ENCODE measurements at regions not wholly inside any gene's neighbourhood (a gene's known extent, or its start where the extent isn't known, plus 50 kb on each side); places are given as distances from the start of the nearest gene placed in this dataset.

- TF ChIP-seq USF2 (IDR thresholded peaks at IDR 0.05) (no peak), CTCF (IDR thresholded peaks at IDR 0.05) (no peak), JUN (IDR thresholded peaks at IDR 0.05) (no peak), NFE2L2 (conservative IDR thresholded peaks at IDR 0.05; ENCODE audit: low read length) (no peak)
These were observed 108.7 kb upstream of the SHB start for GRCh38 chr9:38177680-38178079.

Data from A549 (cell line).